Nephron progenitor cell (in vitro differentiated cells): ENCODE measurements at regions not wholly inside any gene's neighbourhood (a gene's known extent, or its start where the extent isn't known, plus 50 kb on each side); places are given as distances from the start of the nearest gene placed in this dataset.
"Not testable (repeated sequence)": the region's sequence is repeated elsewhere in the genome, so short reads cannot be mapped to it uniquely, and the experiment has no call there.

Experiments
- DNase-seq: peaks from one replicate; pipeline ENCODE4 v3.0.0; 2021
- H3K27ac Mint-ChIP-seq: 2 replicates; pipeline ENCODE4 v1.8.0; 2021; ENCODE audit warnings: mild to moderate bottlenecking, moderate library complexity, mixed read lengths
- H3K27me3 Mint-ChIP-seq: 2 replicates; pipeline ENCODE4 v1.8.0; 2021; ENCODE audit warnings: mild to moderate bottlenecking, low read depth, mixed read lengths; ENCODE audit not compliant: poor library complexity
- H3K36me3 Mint-ChIP-seq: 2 replicates; pipeline ENCODE4 v1.8.0; 2021; ENCODE audit warnings: low read depth, mixed read lengths
- H3K4me1 Mint-ChIP-seq: 2 replicates; pipeline ENCODE4 v1.8.0; 2021; ENCODE audit warnings: mixed read lengths
- H3K4me3 Mint-ChIP-seq: 2 replicates; pipeline ENCODE4 v1.8.0; 2021; ENCODE audit warnings: mild to moderate bottlenecking, moderate library complexity, mixed read lengths
- H3K9me3 Mint-ChIP-seq: 2 replicates; pipeline ENCODE4 v1.8.0; 2021; ENCODE audit warnings: mild to moderate bottlenecking, moderate library complexity, mixed read lengths
- TF ChIP-seq, protein P1 (sequence below): fragments of 200-600 bp; sonication (generic); IDR thresholded peaks from 2 replicates; pipeline ENCODE4 v1.5.0; 2021; ENCODE audit warnings: antibody characterized with exemption

DNA sequence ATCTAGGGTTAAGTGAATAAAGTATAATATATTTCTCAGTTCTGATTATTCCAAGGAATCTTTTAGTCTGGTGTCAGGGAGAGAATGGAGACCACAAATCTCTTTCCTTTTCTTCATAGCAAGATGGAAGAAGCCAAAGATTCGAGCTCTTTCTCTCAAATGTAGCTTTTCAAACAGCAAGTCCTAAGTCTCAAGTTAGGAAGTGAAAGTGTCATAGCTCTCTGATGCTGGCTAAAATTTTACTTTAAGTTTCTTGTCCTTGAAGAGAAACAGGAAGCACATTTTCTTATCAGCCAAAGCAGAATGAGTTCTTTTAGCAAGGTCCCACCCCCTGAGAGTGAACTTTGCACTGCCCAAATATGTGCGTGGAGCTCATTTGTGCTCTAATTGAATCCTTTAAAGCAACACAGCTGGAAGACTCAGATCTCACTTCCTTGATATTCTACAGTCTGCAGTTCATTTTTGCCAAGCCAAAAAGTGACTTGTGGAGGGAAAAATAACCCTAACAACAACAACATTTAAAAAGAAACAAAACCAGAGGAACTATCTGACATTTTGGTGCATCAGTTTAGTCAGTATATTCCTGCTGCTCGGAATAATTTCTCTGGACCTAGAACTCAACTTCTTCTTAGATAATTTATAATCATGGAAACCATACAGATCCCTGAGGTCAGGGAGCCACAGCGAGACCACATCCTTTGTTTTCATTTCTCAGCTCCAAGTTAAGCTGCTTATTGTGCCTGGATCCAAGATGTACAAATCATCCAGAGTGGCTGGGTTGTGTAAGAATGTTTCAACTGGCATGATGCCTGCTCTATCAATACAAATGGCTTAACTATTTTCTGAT, 238.7 kb upstream of the P2RY1 start:
- no peak overlapping the region for H3K4me3 Mint-ChIP-seq
- no peaks in the 10 kb centered on the region for H3K4me1 Mint-ChIP-seq
- H3K27me3 Mint-ChIP-seq = peaks cover 3% of the 10 kb centered on the region
- H3K36me3 Mint-ChIP-seq = no peaks in the 10 kb centered on the region
- peaks cover 4% of the 10 kb centered on the region for H3K9me3 Mint-ChIP-seq
- TF ChIP-seq, protein P1, sequence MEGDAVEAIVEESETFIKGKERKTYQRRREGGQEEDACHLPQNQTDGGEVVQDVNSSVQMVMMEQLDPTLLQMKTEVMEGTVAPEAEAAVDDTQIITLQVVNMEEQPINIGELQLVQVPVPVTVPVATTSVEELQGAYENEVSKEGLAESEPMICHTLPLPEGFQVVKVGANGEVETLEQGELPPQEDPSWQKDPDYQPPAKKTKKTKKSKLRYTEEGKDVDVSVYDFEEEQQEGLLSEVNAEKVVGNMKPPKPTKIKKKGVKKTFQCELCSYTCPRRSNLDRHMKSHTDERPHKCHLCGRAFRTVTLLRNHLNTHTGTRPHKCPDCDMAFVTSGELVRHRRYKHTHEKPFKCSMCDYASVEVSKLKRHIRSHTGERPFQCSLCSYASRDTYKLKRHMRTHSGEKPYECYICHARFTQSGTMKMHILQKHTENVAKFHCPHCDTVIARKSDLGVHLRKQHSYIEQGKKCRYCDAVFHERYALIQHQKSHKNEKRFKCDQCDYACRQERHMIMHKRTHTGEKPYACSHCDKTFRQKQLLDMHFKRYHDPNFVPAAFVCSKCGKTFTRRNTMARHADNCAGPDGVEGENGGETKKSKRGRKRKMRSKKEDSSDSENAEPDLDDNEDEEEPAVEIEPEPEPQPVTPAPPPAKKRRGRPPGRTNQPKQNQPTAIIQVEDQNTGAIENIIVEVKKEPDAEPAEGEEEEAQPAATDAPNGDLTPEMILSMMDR = no peak
- H3K27ac Mint-ChIP-seq = no peak overlapping the region
- DNase-seq = no peak

DNA sequence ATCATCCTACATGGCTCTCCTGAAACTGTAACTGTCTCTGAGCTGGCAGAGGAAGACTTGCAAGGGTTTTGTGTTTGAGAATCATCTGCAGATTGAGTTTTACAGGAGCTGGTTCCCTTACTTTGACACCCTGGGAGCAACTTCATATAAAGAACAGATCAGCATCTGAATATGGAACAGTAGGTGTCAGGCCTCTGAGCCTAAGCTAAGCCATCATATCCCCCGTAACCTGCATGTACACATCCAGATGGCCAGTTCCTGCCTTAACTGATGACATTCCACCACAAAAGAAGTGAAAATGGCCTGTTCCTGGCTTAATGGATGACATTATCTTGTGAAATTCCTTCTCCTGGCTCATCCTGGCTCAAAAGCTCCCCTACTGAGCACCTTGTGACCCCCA, 238.1 kb upstream of the P2RY1 start:
- not testable (repeated sequence) for DNase-seq, H3K36me3 Mint-ChIP-seq
- peak overlapping the region; percentile 31 for H3K27ac Mint-ChIP-seq

DNA sequence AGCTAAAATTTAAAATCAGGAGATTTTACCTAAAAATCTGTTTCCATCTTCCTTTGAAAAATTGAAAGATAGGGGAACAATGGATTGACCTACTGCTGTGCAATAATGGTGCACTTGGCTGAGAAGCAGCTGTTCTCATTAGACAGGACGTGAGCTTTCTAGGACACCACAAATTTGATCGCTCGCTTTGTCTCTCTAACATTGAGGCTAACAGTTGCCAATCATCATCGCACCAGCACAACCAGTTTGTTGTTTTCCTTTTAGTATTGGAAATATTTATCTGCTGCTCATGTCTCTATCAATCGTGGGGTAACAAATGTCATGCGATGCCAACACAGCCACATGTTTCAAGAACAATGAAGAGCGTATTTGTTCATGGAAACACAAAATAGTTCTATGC, 228.8 kb upstream of the P2RY1 start:
- no peaks in the 10 kb centered on the region for H3K4me1 Mint-ChIP-seq
- no peaks in the 10 kb centered on the region for H3K27me3 Mint-ChIP-seq
- no peaks in the 10 kb centered on the region for H3K36me3 Mint-ChIP-seq
- TF ChIP-seq, protein P1 = no peak
- no peak for DNase-seq
- H3K27ac Mint-ChIP-seq = peak overlapping the region; percentile 12
- peaks cover 15% of the 10 kb centered on the region for H3K9me3 Mint-ChIP-seq
- H3K4me3 Mint-ChIP-seq = no peak overlapping the region

More for the DNA sequence above, 238.1 kb upstream of the P2RY1 start:
- H3K9me3 Mint-ChIP-seq, H3K4me1 Mint-ChIP-seq, H3K4me3 Mint-ChIP-seq, H3K27me3 Mint-ChIP-seq: not testable (repeated sequence)

DNA sequence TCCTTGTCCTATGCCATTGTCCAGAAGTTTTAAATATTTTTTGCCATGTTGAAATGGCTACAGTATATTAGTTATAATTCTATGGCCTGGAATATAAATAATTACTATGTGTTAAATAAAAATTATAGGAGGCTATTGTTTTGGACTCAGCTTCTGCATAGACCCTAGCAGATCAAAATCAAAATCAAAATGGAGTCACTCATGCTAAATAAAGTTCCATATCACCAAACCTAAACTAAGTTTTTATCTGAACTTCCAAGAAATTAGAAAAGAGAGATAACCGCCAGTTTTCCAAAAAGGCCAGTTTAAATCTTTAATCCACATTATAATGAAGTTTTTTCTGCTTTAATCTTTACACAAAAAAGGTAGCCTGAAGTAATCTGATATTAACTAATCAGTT, 227.8 kb upstream of the P2RY1 start:
- Mint-ChIP-seq H3K9me3 (peaks cover 15% of the 10 kb centered on the region), H3K27ac (no peak overlapping the region), H3K27me3 (no peaks in the 10 kb centered on the region), H3K4me3 (no peak overlapping the region), H3K4me1 (no peaks in the 10 kb centered on the region), H3K36me3 (no peaks in the 10 kb centered on the region)
- DNase-seq = no peak
- TF ChIP-seq, protein P1 = no peak

DNA sequence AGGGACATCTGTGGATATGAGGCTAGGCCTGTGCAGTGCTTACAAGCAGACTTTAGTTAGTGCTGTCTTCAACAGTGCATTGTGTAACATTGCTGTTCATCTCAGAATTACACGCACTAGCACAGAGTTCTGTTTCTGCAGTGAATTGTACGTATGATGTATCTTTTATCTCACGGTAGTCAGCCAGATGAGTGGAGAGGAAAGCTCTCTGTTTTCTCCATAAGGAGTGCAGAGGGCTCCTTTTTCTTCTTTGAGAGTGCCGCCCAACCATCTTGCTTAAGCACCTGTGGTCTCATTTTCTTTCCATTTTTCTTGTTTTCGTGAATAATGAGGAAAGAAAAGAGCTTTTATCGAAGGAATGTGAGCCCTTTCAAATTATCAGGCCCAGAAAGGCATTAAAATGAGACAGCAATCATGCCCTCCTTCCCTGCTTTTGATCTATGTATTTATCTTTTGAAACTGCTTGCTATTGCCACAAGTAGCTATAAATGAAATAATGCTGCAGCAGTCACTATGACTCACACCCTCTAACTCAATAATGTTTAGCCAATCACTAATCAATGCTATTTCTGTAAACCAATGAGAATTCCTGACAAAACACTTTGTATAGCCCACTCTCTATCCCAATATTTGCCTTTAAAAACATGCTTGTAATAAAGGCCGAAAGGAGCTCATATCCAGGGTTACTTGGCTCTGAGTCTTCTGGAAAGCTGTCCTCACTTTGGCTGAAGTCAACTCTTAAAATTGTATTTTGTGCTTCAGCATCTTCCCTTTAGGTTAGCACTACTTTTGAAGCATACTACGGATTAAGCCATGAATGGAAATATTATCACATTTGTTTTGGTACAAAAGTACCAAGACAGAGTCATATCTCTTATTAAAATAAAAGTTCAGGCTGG, 226.0 kb upstream of the P2RY1 start:
- peaks cover 10% of the 10 kb centered on the region for H3K9me3 Mint-ChIP-seq
- H3K4me3 Mint-ChIP-seq = no peak overlapping the region
- DNase-seq = no peak
- H3K27ac Mint-ChIP-seq = no peak overlapping the region
- no peaks in the 10 kb centered on the region for H3K4me1 Mint-ChIP-seq
- TF ChIP-seq, protein P1 = no peak
- H3K27me3 Mint-ChIP-seq = no peaks in the 10 kb centered on the region
- no peaks in the 10 kb centered on the region for H3K36me3 Mint-ChIP-seq

DNA sequence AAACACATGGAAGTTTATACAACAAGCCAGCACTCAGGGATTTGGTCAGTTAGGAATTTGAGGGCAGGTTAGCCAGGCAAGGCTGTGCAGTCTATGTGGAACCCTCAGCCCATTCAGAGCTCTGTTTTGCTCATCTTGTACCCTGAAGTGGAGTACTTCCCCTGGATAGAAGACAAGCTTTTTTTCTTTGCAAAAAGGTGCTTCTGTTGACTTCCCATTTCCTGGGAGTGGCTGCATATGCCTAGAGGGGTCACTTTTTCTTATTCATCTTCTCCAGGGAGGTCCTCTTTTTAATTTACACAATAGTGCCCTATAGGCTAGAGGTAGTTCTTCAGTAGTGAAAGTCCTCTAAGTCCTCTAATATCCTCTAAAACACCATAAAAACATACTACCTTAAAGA, 225.0 kb upstream of the P2RY1 start:
- no peaks in the 10 kb centered on the region for H3K4me1 Mint-ChIP-seq
- DNase-seq = no peak
- H3K27me3 Mint-ChIP-seq = no peaks in the 10 kb centered on the region
- no peaks in the 10 kb centered on the region for H3K36me3 Mint-ChIP-seq
- H3K27ac Mint-ChIP-seq = no peak overlapping the region
- H3K9me3 Mint-ChIP-seq = peaks cover under 1% of the 10 kb centered on the region
- TF ChIP-seq, protein P1 = no peak
- no peak overlapping the region for H3K4me3 Mint-ChIP-seq
